ENCODE measurements at regions not wholly inside any gene's neighbourhood (a gene's known extent, or its start where the extent isn't known, plus 50 kb on each side); places are given as distances from the start of the nearest gene placed in this dataset.

GRCh38 chr14:84397631-84398030 is 1132.3 kb upstream of the FLRT2 start:
- BruUV-seq (replicated peaks): no TSS peak
- H4K20me1 ChIP-seq (replicated peaks; ENCODE audit: control insufficient read depth, extremely low read depth, insufficient read depth, low read length): no peaks in the 10 kb centered on the region
- CTCF ChIA-PET: interaction anchor here (0.7 kb wide), 1 partner anchor 136 kb away, joined by 3 read pairs; no protein-coding TSS in a partner anchor
- no peaks in the 10 kb centered on the region for H3K36me3 ChIP-seq (ENCODE audit: control insufficient read depth in 2 of 2, extremely low read depth in 1 of 2, insufficient read depth in 2 of 2, low read length in 2 of 2)
- no peaks in the 10 kb centered on the region for H3K4me1 ChIP-seq (ENCODE audit: control insufficient read depth, extremely low read depth, insufficient read depth, low read length)
- H3K9me1 ChIP-seq (replicated peaks; ENCODE audit: control insufficient read depth, extremely low read depth, insufficient read depth, low read length): no peaks in the 10 kb centered on the region
- no peak for FAIRE-seq
- no peak overlapping the region for H3K27ac ChIP-seq (ENCODE audit: insufficient read depth, low read depth, low read length)
- H3K79me2 ChIP-seq (ENCODE audit: control insufficient read depth, insufficient read depth, low read length): no peaks in the 10 kb centered on the region
- H3K27me3 ChIP-seq (ENCODE audit: control insufficient read depth in 2 of 2, insufficient read depth in 2 of 2, low read length in 2 of 2): no peaks in the 10 kb centered on the region
- dilution Hi-C loops (cut with MboI; ENCODE audit: extremely low pct_ligation_motif_present, low sequenced_read_pairs) (no loop called here), intact Hi-C loops (cut with micrococcal nuclease) (no loop called here)
- H2AFZ ChIP-seq (ENCODE audit: low read depth, low read length): no peak overlapping the region
- no peaks in the 10 kb centered on the region for H3K9me3 ChIP-seq (replicated peaks; ENCODE audit: control insufficient read depth, insufficient read depth, low read length)
- POLR2A ChIA-PET: no interaction called here
- DNase-seq (ENCODE audit: low read depth, low spot score): no peak
- H3K4me3 ChIP-seq (replicated peaks in 1 of 3; ENCODE audit: insufficient read depth in 1 of 3, low read depth in 1 of 3, low read length in 3 of 3): no peak overlapping the region
- no peak overlapping the region for H3K4me2 ChIP-seq (ENCODE audit: insufficient read depth, low read length)
- TF ChIP-seq JUN (IDR thresholded peaks at IDR 0.05; ENCODE audit: borderline replicate concordance, insufficient read depth, insufficient read length, low read depth) (no peak), CTCF (IDR thresholded peaks at IDR 0.05; ENCODE audit: extremely low read depth in 1 of 2, insufficient read depth in 1 of 2, low read depth in 1 of 2, low read length in 2 of 2) (no peak), FOS (IDR thresholded peaks at IDR 0.05; ENCODE audit: borderline replicate concordance, insufficient read depth, low read length) (no peak), POLR2A (IDR thresholded peaks at IDR 0.05; ENCODE audit: low read depth, low read length) (no peak), GATA2 (IDR thresholded peaks at IDR 0.05; ENCODE audit: insufficient read depth, insufficient read length, low read depth, low read length) (no peak), POLR2AphosphoS5 (IDR thresholded peaks at IDR 0.05; ENCODE audit: insufficient read depth, low read depth, low read length) (no peak), EZH2 (IDR thresholded peaks at IDR 0.05; ENCODE audit: borderline replicate concordance, low read depth, low read length, severe bottlenecking) (no peak), MYC (IDR thresholded peaks at IDR 0.05; ENCODE audit: low read depth, low read length) (no peak)
- TF ChIP-seq, protein P1, sequence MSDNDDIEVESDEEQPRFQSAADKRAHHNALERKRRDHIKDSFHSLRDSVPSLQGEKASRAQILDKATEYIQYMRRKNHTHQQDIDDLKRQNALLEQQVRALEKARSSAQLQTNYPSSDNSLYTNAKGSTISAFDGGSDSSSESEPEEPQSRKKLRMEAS (IDR thresholded peaks at IDR 0.05; ENCODE audit: insufficient read depth, insufficient read length): no peak
- no peak overlapping the region for H3K9ac ChIP-seq (replicated peaks; ENCODE audit: extremely low read depth, insufficient read depth, low read length)
